Fibroblast of skin of back (primary cell): ENCODE measurements at regions not wholly inside any gene's neighbourhood (a gene's known extent, or its start where the extent isn't known, plus 50 kb on each side); places are given as distances from the start of the nearest gene placed in this dataset.

ENCODE experiments used
- DNase-seq: peaks from one replicate; pipeline ENCODE4 v3.0.0-alpha.2; 2013

DNA sequence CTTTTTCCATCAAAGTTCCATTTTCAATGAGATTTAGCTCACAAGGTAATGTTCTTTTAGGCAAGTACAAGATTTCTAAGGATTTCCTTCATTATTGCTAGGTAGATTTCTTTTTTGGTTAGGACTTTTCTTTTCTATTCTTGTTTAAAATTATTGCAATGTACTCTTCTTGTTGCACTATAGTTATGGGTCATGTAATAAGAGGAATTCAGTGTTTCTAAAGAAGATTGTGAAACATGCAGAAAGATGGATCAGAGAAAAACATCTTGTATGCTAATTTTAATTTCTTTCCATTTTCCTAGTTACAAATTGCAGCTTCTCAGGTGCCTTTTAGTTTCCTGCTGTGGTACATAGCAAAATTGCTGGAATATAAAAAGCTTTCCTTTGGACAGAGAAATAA is 56.1 kb downstream of the BTG1 start:
- no peak for DNase-seq

DNA sequence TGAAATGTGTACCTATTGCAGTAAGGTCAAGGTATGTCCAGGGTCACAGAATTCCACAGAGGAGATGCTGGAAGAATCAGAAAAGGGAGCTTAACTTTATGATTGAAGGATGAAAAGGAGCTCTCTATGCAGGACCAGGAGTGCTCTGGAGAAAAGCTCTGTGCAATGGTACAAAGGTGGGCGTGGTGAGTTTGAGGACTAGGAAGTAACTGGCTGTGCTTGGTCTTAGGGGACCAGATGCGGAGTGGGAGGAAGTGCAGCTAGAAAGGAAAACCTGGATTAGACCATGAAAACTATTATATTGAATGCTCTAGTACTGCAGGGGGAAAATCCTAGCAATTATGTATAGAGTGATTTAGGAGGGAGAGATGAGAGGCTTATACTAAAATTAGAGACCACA is 56.8 kb downstream of the BTG1 start:
- DNase-seq = no peak

DNA sequence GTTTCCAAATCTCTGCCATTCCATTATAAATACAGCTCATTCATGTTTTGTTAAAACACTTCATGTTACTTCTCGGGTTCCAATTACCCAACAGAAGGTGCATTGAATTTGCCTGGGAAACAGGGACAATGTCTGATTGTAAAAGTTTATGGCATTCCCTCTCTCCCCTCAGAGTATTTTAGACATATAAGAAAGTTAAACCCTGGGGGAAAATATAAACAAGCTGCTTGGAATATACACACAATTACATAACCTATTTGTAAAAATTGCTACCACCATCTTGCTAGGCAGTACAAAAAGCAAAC is 60.0 kb downstream of the BTG1 start:
- no peak for DNase-seq

DNA sequence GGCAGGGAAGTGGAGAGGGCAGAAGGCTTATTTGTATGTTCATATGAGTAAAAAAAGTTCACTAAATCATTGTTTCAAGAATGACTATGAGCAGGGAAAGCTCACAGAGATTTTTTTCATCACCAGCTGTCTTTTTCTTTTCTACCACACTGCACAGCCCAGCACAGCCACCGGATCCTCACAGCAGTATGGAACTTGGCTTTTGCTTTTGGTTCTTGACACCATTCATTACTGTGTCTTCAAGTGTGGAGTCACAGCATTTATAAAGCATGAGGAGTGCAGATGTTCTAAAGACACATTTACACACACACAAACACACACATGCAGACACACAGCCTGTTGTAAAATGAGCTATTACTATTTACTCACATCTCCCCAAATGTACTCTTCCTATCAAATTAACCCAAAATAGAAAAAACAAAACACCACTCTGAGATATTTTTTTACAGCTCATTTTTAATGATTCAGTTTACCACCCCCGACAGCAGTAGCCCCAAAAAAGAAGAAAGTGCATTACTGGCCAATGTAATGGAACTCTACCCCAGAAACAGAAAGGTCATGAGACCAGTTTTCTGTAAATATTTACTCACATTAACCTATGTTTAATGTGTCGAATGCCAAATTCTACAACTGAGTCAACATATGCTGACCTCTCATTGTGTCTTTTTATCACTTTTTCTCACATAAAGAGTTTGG is 60.5 kb downstream of the BTG1 start:
- no peak for DNase-seq

DNA sequence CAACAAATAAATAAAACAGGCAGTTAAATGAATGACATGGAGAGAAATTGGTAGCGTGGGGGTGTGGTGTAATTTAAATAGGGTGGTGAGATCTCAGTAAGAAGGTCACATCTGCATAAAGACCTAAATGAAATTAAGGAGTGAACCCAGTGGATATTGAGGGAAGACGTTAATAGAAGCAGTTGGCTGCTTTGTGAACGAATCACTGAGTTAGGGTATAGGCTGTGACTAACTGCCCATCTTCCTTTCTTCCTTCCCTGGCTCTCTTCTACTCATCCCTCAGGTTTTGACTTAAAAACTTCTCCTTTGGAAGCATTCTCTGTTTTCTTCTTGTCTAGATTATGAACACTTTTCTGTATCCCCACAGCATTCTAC is 64.7 kb downstream of the BTG1 start:
- DNase-seq = peak; percentile 73

DNA sequence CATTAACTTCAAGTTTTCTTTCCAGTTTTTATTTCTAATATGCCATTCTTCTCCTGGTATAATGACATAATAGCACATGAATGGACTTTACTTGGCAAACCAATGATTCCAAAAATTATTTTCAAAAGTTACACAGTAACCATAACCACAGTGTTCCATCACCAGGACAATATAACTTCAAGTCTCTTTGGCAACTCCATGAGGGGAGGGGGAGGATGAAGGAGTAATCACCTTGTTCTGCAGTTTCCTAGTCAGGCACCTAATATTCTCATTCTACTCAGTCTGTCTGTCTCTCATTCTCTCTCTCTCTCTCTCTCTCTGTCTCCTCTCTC is 66.6 kb downstream of the BTG1 start:
- peak; percentile 57 for DNase-seq

DNA sequence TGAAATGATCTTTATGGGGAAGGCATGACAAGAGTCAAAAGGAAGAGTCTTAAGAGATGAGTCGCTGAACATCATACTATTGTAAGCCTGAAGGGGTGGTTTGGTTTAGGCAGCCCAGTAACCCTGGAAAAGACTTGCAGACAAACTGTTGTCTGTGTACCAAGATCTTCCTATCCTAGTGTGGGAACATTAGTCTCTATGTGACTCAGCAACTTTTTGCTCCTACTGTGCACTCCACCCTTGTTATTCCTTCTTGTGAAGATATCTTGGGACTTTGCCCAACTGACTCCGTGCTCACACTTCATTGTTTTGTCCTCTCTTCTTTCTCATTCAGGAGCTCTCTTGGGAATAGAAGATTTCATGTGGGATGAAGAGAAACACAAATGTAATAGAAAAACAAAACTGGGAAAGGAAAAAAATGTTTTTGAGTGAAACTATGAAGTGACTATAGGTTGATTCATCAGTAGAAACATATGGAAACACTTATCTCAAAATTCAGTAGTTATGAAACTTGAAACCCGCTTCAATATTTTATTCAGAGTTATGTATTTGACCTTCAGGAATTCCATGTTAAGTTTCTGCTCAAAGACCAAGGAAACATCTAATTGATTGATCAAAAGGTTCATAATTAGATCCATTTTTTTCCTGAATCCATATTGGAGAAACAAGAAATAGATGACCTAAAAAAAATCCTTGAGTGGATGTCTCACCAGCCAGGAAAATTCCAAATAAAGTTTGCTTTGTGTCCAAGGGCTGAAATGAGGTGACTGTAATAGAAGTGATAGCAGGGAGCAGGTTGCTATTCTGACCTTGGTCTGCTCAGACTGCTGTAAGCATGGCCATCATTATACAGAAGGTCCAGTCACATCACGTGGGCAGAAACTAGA is 67.2 kb downstream of the BTG1 start:
- peak; percentile 100 for DNase-seq

DNA sequence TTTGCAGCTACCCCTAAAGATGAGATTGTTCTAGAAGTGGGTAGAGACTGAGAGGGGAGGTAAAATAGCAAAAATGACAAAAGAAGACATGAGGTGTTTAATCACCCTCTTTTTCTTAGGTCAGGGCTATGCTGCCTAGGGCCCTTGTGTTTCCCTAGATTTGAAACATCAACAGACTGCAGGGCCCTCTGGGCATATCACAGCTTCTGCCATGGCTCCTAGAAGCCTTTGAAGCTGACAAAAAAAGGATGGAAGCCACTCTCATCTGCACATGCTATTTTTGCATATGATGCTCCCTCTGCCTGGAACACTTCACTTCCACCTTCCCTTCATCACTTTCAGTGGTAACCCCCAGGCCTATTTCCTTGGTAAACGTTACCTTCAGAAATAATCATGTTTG is 68.1 kb downstream of the BTG1 start:
- DNase-seq = no peak

DNA sequence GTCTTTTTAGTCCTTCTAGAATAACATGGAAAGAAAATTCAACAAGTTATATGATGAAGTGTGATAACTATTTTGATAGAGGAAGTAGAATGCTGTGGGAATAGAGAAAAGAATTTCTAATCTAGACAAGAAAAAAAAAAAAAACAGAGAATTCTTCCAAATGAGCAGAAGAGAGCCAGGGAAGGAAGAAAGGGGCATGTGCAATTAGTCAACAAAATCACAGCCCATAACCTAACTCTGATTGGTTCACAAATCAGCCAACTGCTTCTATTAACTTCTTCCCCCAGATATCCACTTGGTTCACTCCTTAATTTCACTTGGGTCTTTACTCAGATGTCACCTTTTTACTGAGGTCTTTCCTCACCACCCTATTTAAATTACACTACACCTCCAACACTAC is 69.5 kb downstream of the BTG1 start:
- DNase-seq = peak; percentile 78

DNA sequence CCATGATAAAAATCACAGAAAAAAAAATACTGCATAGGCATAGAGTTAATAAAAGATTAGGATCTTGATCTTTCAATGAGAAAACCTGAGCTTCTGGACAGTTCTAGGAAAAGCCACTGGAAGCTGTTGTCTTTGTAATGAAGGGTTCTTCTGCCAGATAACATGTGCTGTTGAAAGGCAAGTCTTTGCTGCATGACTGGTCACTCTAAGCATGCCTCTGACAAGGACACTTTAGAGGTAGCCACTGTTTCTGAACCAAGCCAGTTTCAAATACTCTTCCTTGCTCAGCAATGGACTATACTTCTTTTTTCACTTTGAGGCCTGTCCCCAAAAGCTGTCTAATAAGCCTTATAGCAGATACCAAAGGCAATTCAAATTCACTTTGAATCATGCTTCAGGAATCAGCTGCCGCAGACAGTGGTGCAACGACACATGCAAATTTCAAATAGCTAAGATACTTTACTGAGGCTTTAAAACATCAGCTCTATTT is 70.2 kb downstream of the BTG1 start:
- peak; percentile 95 for DNase-seq

DNA sequence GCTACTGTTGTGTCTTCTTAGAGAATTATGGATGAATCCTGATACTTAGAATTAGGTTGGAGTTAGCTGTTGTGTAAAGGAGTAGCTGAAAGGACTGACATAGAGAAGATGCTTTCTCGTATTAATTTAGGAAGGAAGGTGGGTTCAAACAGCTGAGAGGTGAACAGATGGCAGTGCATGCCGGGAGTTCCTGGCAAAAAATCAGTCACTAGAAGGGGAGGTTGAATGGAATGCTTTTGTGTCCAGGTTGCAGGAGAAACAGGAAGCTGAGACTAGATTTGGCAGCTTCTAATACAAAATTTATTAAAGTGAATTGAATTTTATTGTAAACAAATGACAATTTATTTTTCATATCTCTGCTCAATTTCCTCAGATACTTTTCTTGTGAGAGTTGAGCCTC is 70.8 kb downstream of the BTG1 start:
- no peak for DNase-seq

DNA sequence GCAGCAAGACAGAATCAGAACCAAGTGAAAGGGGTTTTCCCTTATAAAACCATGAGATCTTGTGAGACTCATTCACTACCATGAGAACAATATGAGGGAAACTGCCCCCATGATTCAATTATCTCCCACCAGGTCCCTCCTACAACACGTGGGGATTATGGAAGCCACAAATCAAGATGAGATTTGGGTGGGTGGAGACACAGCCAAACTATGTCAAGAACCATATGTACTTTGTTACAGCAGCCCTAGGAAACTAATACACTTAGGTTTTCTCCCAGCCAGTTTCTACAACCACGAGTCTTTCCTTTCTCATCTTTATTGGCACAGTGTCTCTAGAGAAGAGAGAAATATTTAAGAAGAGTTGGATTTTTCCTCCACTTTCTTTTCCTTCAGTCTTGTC is 72.6 kb downstream of the BTG1 start:
- no peak for DNase-seq

DNA sequence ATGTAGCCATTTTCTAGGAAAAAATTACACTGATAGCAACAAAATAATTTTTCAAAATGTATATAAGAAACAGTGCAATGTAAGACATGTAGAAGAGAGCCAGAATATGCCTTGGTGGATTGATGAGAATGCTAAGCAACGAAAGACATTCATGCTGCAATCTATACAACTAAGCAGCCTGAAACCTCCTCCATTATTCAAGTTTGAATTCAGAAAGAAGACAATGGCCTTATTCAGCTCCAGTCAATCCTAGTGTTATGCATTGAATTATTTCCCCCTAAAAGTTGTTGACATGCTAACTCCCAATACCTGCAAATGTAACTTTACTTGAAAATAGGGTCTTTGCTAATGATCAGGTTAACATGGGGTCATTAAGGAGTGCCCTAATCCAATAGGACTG is 73.5 kb downstream of the BTG1 start:
- DNase-seq = no peak

DNA sequence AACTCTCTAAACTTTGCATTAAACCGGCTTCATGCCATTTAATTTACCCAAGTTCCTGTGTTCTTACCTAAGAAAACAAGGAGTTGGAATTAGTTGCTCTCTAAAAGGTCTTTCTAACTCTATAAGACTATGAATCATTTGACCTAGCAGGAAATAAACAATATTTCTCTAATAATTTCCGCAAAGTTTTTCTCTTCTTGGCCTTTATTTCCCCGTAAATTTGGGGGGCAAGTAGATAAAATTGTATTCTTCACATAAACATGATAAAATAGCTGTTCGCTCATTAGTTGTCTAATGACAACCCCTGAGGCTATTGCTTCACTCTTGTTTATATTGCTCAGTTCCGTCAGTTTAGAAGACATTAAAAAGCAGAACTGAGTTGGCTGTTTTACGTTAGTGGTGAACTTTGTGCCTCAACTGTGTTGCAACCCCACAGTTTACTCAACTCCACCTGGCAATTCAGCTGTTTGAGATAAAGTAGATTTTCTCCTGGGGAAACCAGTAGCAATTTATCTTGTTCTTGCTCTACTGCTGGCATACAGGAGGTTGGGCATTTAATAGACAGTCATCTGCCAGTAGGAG is 74.7 kb downstream of the BTG1 start:
- DNase-seq = no peak

DNA sequence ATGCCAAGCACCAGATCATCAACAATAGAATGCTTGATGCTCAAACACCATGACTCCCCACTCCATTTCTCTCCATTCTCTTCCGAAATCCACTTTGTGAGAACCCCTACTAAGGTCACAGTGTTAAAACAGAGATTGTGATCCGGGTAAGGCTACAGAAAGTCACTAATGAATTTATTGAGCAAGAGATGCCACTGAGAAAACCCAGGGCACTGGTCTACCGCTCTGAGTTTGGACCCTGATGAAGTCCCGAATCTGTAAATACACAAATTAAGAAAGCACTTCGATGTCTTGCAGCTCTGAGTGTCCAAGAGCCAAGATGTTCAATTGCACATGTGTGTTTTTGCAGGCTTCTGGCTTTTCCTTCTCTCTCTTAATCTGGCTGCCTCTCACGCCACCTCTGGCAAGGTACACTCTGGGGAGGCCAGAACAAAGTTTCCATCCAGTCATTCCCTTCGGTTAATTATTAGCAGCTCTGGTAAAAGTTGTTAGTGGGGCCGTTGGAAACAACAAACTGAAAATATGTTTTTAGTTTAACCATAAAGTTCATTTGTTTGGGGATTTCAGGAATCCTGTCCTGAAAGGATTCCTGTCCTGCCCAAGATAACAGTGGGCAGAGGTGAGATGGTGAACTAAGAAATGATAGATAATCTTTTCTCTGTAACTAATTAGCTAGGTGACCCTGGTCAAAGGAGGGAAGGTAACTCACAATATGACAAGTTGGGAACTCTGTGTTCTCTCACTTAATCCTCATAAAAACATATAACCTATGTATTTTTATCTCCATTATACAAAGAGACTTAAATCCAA is 75.4 kb downstream of the BTG1 start:
- no peak for DNase-seq

DNA sequence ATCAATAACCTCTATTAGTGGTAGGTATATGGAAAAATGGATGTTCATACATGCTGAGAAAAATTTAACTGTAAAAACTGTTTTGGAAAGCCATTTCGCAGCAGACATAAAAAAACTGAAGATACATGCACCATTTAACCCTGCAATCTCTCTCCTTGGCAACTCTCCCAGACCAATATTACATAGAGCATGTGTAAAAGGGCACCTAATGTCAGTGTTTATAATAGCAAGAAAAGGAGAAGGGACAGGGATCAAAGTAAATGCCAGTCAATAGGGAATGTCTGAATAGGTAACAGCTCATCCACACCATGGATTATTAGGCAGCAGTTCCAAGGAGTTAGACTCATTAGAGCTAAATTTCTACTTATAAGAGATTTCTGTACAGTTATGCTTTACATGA is 77.2 kb downstream of the BTG1 start:
- no peak for DNase-seq

DNA sequence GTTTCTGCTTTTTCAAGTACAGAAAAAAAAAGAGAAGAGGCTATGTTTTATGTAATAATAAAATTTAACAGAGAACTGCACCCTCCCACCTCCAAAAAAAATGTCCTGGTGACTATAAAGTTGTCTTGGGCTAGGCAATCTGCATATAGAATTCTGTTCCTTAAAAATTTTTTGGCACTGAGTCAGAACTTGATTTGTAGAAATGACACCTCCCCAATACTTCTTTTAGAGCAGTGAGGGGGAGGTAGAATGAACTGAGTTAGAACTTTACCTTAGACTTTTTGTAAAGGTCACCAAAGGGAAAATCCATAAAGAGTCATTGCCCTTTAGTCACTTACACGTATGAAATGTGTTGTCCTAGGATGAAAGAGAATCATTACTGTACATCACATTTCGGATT is 80.0 kb downstream of the BTG1 start:
- DNase-seq = no peak

DNA sequence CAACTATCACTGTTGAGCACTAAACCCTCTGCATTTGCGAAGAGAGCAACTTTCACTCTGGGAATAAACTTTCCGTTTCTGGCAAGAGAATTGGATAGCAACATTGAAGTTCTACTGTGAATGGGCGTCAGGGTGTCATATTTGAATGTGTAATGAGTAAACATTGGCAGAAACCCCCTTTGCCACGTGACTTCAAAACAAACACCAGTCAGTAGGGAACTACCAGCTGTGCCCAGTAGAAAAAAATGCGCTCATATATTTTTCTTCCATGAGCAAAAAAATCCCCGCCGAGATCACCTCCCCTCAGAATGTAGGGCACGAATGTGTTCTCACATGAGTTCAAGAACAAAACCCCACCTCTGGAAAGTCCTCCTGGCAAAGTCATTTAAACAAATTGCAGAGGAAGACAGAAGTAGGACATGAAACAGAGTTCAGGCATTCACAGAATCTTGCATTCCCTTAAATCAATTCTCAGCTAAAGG is 80.6 kb downstream of the BTG1 start:
- DNase-seq = peak; percentile 67

DNA sequence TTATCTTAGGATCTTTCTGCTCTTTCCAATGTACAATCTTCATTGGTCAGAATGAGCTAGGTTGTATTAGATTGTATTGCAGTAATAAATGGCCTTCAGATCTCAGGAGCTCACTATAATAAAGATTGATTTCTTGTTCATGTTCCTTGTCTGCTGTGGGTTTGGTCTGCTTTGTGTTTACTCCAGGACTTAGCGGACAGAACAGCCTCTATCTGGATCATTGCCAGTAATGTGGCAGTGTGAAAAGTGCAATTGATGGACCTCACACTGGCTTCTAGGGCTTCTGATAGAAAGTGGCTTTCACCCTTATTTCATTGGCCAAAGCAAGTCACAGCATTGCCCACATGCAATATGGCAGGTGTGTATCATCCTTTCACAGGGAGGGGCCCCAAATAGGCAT is 81.2 kb downstream of the BTG1 start:
- no peak for DNase-seq

DNA sequence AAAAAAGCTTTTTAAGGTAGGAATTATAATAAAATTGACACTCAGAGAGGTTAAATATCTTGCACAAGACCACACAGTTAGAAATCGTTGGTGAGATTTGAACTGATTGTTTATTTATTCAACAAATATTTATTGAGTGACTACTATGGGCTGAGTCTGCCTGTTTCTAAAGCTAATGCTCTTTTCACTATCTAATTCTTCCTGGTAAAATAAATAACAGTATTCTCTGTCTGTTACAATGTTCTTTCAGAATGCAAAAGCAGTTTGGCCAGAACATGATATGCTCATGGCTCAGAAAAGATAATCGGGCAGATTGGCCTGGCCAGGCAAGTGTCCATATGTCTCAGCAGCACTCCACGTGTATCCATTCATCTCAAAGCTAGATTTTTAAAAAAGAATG is 82.0 kb downstream of the BTG1 start:
- peak; percentile 71 for DNase-seq

DNA sequence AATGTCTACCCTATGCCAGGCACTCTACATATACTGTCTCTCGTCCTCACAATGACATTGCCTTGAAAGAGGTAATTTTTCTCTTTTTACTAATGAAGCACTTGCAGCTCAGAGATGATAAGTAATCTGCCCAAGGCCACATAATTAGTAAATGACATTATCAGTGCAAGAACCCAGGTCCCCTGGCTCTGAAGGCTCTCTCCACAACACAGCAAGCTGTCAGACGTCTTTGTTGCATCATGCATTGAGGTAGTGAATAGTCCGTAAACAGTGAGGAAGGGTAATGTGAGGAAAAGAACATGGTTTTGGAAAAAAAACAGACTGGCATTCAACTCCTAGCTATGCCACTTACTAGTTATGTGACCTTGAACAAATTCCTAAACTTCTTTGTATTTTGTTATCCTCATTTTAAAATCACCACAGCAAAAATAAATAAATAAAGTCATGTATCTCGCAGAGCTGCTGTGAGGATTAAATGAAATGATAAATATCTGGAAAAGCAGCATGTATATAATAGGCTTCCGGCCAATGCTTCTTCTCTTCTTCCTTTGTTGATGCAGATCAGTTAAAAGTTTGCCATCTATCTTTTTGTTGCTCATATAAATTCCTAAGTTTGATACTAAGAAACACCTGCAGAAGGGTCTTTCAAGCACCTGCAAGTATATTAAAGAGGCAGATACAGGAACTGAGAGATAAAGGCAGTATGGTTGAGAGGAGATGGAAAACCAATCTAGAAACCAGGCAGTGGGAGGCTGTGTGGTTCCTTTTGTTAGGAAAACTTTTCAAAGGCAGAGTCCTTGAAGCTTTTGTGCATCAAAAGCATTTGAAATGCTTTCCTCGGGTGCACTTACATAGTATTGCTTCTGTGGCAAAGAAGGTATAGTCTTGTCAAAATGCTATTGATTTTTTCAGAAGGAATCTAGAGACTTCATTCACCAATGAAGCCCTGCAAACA is 82.8 kb downstream of the BTG1 start:
- no peak for DNase-seq

DNA sequence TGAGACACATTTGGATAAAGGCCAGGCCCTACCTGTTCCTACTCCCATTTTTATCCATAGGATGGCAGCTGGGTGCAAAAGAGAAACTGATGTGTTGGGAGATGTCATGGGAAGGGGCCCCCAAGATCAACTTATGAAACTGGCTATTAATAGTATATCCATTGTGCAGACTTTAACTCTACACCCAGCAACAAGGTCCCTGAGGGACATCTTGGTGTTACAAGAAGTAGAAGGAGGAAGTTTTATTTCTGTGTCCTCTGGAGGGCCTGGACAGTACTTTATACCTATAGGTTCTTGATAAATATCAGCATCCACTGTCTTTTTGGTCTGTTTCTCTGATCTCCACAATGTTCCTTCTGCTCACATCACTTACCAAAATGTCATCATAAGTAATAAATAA is 84.6 kb downstream of the BTG1 start:
- no peak for DNase-seq
